HCT116 (cell line): ENCODE measurements at regions not wholly inside any gene's neighbourhood (a gene's known extent, or its start where the extent isn't known, plus 50 kb on each side); places are given as distances from the start of the nearest gene placed in this dataset.

Source experiments
- ATAC-seq: fragments of 200-7000 bp; cut with Tn5 transposase; 2 replicates; pipeline ENCODE4 v1.9.1; 2020; ENCODE audit warnings: mild to moderate bottlenecking, moderate library complexity
- BruUV-seq: library from RNA; stranded (reverse); fragments of 400-500 nt; replicated peaks from 2 replicates; lab custom pipeline; 2021; lab: Mats Ljungman, UMichigan
- CTCF ChIA-PET: fragments of 300-600 bp; sonication (Branson Sonifier 250); formaldehyde crosslinking; loops from one replicate; lab custom pipeline; 2021; ENCODE audit warnings: antibody characterized with exemption; lab: Charles Lee
- POLR2A ChIA-PET: fragments of 300-600, 350-600 bp; sonication (Branson Sonifier 250); formaldehyde crosslinking; loops from one replicate; lab custom pipeline; 2021; ENCODE audit warnings: antibody characterized with exemption; lab: Charles Lee
- RAD21 ChIA-PET, 2 experiments: fragments of 300-600 bp; sonication (Branson Sonifier 250); formaldehyde crosslinking; loops; one replicate each; lab custom pipeline; 2023; ENCODE audit warnings: low total read pairs in 2 of 2; ENCODE audit not compliant: uncharacterized antibody in 2 of 2, unreplicated experiment in 2 of 2, low non-redundant PET in 1 of 2; lab: Charles Lee
- DNase-seq: peaks from one replicate; pipeline ENCODE4 v3.0.0-alpha.2; 2010; ENCODE audit warnings: low read depth, low spot score
- H2AFZ ChIP-seq: fragments of 200-600 bp; shearing (Covaris generic), sonication (generic); 2 replicates; pipeline ENCODE4 v1.6.1; 2017; ENCODE audit warnings: low read depth, mixed run types, mixed read lengths, antibody characterized with exemption, low read length; ENCODE audit not compliant: poor library complexity, severe bottlenecking
- H3K27ac ChIP-seq: 2 replicates; pipeline ENCODE4 v1.5.1; 2012; ENCODE audit warnings: low read depth, low read length
- H3K27me3 ChIP-seq: fragments of 200-600 bp; sonication (generic); 2 replicates; pipeline ENCODE4 v1.6.1; 2016; ENCODE audit warnings: mixed run types, low read length, mixed read lengths; ENCODE audit not compliant: insufficient read depth
- H3K36me3 ChIP-seq, 2 experiments: fragments of 200-500 bp in 1 of 2; fragments of 200-600 bp in 1 of 2; sonication (Bioruptor generic) in 1 of 2; sonication (generic) in 1 of 2; 2 replicates each; pipeline versions ENCODE4 v1.5.1 to v1.6.1; 2014 to 2016; ENCODE audit warnings: low read length in 2 of 2, inconsistent platforms in 1 of 2, mixed read lengths in 1 of 2, mixed run types in 1 of 2; ENCODE audit not compliant: insufficient read depth in 2 of 2, control insufficient read depth in 1 of 2
- H3K4me1 ChIP-seq, 2 experiments: fragments of 200-600 bp in 1 of 2; sonication (generic) in 1 of 2; 2 replicates each; pipeline versions ENCODE4 v1.5.1 to v1.6.1; 2012 to 2017; ENCODE audit warnings: low read length in 2 of 2, inconsistent platforms in 1 of 2, mild to moderate bottlenecking in 1 of 2, mixed read lengths in 1 of 2, mixed run types in 1 of 2, moderate library complexity in 1 of 2; ENCODE audit not compliant: insufficient read depth in 2 of 2, control insufficient read depth in 1 of 2
- H3K4me2 ChIP-seq: fragments of 200-600 bp; sonication (generic); 2 replicates; pipeline ENCODE4 v1.6.1; 2017; ENCODE audit warnings: mixed run types, low read length, mixed read lengths
- H3K4me3 ChIP-seq, 2 experiments: fragments of 200-600 bp in 1 of 2; sonication (generic) in 1 of 2; replicated peaks in 1 of 2; 2 replicates each; pipeline ENCODE4 v1.5.1; 2011 to 2016; ENCODE audit warnings: low read length in 2 of 2, control low read depth in 1 of 2, low read depth in 1 of 2, mild to moderate bottlenecking in 1 of 2, mixed read lengths in 1 of 2, mixed run types in 1 of 2
- H3K79me2 ChIP-seq: fragments of 200-600 bp; sonication (generic); 2 replicates; pipeline ENCODE4 v1.6.1; 2017; ENCODE audit warnings: mild to moderate bottlenecking, mixed run types, low read length, moderate library complexity, mixed read lengths; ENCODE audit not compliant: insufficient read depth
- H3K9ac ChIP-seq: fragments of 200-600 bp; sonication (generic); 2 replicates; pipeline ENCODE4 v1.6.1; 2016; ENCODE audit warnings: low read length, mixed read lengths
- H3K9me2 ChIP-seq: fragments of 200-600 bp; sonication (generic), shearing (Covaris generic); 2 replicates; pipeline ENCODE4 v1.6.1; 2017; ENCODE audit warnings: mixed run types, mild to moderate bottlenecking, moderate library complexity; ENCODE audit not compliant: insufficient read depth
- H3K9me3 ChIP-seq, 2 experiments: fragments of 200-500 bp in 1 of 2; fragments of 200-600 bp in 1 of 2; sonication (Bioruptor generic) in 1 of 2; sonication (generic) in 1 of 2; 2 replicates each; pipeline ENCODE4 v1.6.1; 2014 to 2017; ENCODE audit warnings: low read length in 2 of 2, mixed read lengths in 2 of 2, inconsistent platforms in 1 of 2, low read depth in 1 of 2, mild to moderate bottlenecking in 1 of 2, mixed run types in 1 of 2, moderate library complexity in 1 of 2; ENCODE audit not compliant: control insufficient read depth in 1 of 2, insufficient read depth in 1 of 2
- H4K20me1 ChIP-seq: fragments of 200-600 bp; sonication (generic), shearing (Covaris generic); 2 replicates; pipeline ENCODE4 v1.6.1; 2017; ENCODE audit warnings: mixed run types, mild to moderate bottlenecking, moderate library complexity; ENCODE audit not compliant: insufficient read depth
- ATF3 ChIP-seq: IDR thresholded peaks from 2 replicates; pipeline ENCODE4 v1.6.1; 2012
- CBX3 ChIP-seq: IDR thresholded peaks from 2 replicates; pipeline ENCODE4 v1.6.1; 2012; ENCODE audit warnings: low read depth
- CEBPB ChIP-seq: IDR thresholded peaks from 2 replicates; pipeline ENCODE4 v1.6.1; 2012; ENCODE audit warnings: low read depth
- CTCF ChIP-seq, 3 experiments: fragments of 200-600 bp in 1 of 3; sonication (generic) in 1 of 3; IDR thresholded peaks in 2 of 3; conservative IDR thresholded peaks in 1 of 3; 2 replicates each; pipeline ENCODE4 v1.5.1; 2012 to 2017; ENCODE audit warnings: low read depth in 2 of 3, low read length in 2 of 3, antibody characterized with exemption in 1 of 3, borderline replicate concordance in 1 of 3, control low read depth in 1 of 3, mild to moderate bottlenecking in 1 of 3, mixed read lengths in 1 of 3, mixed run types in 1 of 3, moderate library complexity in 1 of 3; ENCODE audit not compliant: insufficient read depth in 1 of 3
- ELF1 ChIP-seq: IDR thresholded peaks from 2 replicates; pipeline ENCODE4 v1.6.1; 2012; ENCODE audit warnings: low read depth, borderline replicate concordance
- EZH2 ChIP-seq: fragments of 200-600 bp; sonication (generic); IDR thresholded peaks from 2 replicates; pipeline ENCODE4 v1.6.1; 2017; ENCODE audit warnings: antibody characterized with exemption, mixed run types
- EZH2phosphoT487 ChIP-seq: fragments of 200-600 bp; IDR thresholded peaks from 2 replicates; pipeline ENCODE4 v1.6.1; 2018; ENCODE audit warnings: antibody characterized with exemption, borderline replicate concordance
- FOSL1 ChIP-seq: IDR thresholded peaks from 2 replicates; pipeline ENCODE4 v1.6.1; 2012; ENCODE audit warnings: low read depth
- JUND ChIP-seq: IDR thresholded peaks from 2 replicates; pipeline ENCODE4 v1.6.1; 2012
- MAX ChIP-seq: IDR thresholded peaks from 2 replicates; pipeline ENCODE4 v1.6.1; 2012
- POLR2A ChIP-seq: IDR thresholded peaks from 2 replicates; pipeline ENCODE4 v1.7.0; 2011; ENCODE audit warnings: borderline replicate concordance; ENCODE audit not compliant: insufficient read depth, insufficient read length; ENCODE audit errors: extremely low read depth
- POLR2AphosphoS5 ChIP-seq: IDR thresholded peaks from 2 replicates; pipeline ENCODE4 v1.6.1; 2011; ENCODE audit warnings: mild to moderate bottlenecking, low read depth, low read length, moderate library complexity
- RAD21 ChIP-seq: IDR thresholded peaks from 2 replicates; pipeline ENCODE4 v1.6.1; 2012; ENCODE audit warnings: low read depth, mild to moderate bottlenecking
- REST ChIP-seq: IDR thresholded peaks from 2 replicates; pipeline ENCODE4 v1.6.1; 2012; ENCODE audit warnings: low read depth
- SIN3A ChIP-seq: IDR thresholded peaks from 2 replicates; pipeline ENCODE4 v1.6.1; 2012; ENCODE audit warnings: low read depth
- TCF7L2 ChIP-seq: IDR thresholded peaks from 2 replicates; pipeline ENCODE4 v1.7.0; 2011; ENCODE audit warnings: borderline replicate concordance, inconsistent platforms; ENCODE audit not compliant: insufficient read depth, insufficient read length; ENCODE audit errors: extremely low read depth
- YY1 ChIP-seq: IDR thresholded peaks from 2 replicates; pipeline ENCODE4 v1.6.1; 2011; ENCODE audit warnings: low read length, low read depth, moderate library complexity, mild to moderate bottlenecking; ENCODE audit not compliant: insufficient replicate concordance; ENCODE audit errors: extremely low read depth
- ZNF274 ChIP-seq: fragments of 200-500 bp; sonication (Bioruptor generic); IDR thresholded peaks from 2 replicates; pipeline ENCODE4 v1.6.1; 2014; ENCODE audit warnings: mild to moderate bottlenecking, low read depth, low read length, inconsistent platforms
- intact Hi-C: fragments of 100-400 bp; cut with micrococcal nuclease; formaldehyde crosslinking; loops from 2 replicates; pipeline ENCODE4 v1.10.0; 2022
- TF ChIP-seq, protein P1 (sequence below): IDR thresholded peaks from 2 replicates; pipeline ENCODE4 v1.6.1; 2011; ENCODE audit warnings: mild to moderate bottlenecking, low read length, moderate library complexity; ENCODE audit not compliant: insufficient replicate concordance; ENCODE audit errors: extremely low read depth

DNA sequence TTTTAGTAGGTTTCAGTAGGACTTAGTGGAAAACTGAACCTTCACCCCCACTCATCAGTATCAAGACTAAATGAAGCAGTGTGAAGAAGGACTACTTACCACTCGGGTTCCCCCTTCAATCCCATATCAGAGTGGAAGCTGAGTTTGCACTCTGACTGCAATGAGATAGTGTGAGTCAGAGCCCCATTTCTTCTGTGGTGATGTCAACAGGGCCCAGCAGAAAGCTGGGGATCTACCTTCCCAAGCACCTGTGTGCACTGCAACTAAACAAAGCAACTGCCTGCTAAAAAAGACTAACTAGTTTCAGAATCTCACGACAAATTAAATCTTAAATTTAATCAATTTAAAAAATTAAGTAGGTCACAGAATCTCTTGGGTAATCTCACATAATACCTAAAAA lies 1837.0 kb upstream of the PCDH7 start:
- ChIA-PET POLR2A (no interaction called here), CTCF (no interaction called here), RAD21 (no interaction called here)
- ATAC-seq (no peak), DNase-seq (no peak)
- no peak for TF ChIP-seq ZNF274
- no peak for TF ChIP-seq SIN3A
- TF ChIP-seq POLR2A = no peak
- TF ChIP-seq, protein P1, sequence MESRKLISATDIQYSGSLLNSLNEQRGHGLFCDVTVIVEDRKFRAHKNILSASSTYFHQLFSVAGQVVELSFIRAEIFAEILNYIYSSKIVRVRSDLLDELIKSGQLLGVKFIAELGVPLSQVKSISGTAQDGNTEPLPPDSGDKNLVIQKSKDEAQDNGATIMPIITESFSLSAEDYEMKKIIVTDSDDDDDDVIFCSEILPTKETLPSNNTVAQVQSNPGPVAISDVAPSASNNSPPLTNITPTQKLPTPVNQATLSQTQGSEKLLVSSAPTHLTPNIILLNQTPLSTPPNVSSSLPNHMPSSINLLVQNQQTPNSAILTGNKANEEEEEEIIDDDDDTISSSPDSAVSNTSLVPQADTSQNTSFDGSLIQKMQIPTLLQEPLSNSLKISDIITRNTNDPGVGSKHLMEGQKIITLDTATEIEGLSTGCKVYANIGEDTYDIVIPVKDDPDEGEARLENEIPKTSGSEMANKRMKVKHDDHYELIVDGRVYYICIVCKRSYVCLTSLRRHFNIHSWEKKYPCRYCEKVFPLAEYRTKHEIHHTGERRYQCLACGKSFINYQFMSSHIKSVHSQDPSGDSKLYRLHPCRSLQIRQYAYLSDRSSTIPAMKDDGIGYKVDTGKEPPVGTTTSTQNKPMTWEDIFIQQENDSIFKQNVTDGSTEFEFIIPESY = no peak
- TF ChIP-seq ATF3 = no peak
- TF ChIP-seq CEBPB = no peak
- no peak for TF ChIP-seq CBX3
- no peak for TF ChIP-seq YY1
- no peak for TF ChIP-seq REST
- no peak for TF ChIP-seq FOSL1
- no peak for TF ChIP-seq RAD21
- TF ChIP-seq POLR2AphosphoS5 = no peak
- no peak for TF ChIP-seq TCF7L2
- no peak for TF ChIP-seq EZH2phosphoT487
- TF ChIP-seq MAX = no peak
- TF ChIP-seq ELF1 = no peak
- TF ChIP-seq EZH2 = no peak
- TF ChIP-seq JUND = no peak
- no peak for TF ChIP-seq CTCF (IDR thresholded peaks at IDR 0.05 in 2 of 3, conservative IDR thresholded peaks at IDR 0.05 in 1 of 3; ENCODE audit: borderline replicate concordance in 1 of 3, insufficient read depth in 1 of 3, low read depth in 2 of 3, low read length in 2 of 3)
- Histone ChIP-seq H3K79me2 (no peaks in the 10 kb centered on the region), H3K9ac (no peak overlapping the region), H3K4me3 (no peak overlapping the region), H3K4me2 (no peak overlapping the region), H3K36me3 (no peaks in the 10 kb centered on the region), H3K9me3 (no peaks in the 10 kb centered on the region), H3K27ac (no peak overlapping the region), H2AFZ (no peak overlapping the region), H3K9me2 (0 out of 2 replicates have a peak, but pooled peaks cover 3% of the 10 kb centered on the region), H3K27me3 (no peaks in the 10 kb centered on the region), H3K4me1 (no peaks in the 10 kb centered on the region), H4K20me1 (no peaks in the 10 kb centered on the region)
- intact Hi-C loops = no loop called here
- no TSS peak for BruUV-seq
